HG02588 (cell line): ENCODE measurements at regions not wholly inside any gene's neighbourhood (a gene's known extent, or its start where the extent isn't known, plus 50 kb on each side); places are given as distances from the start of the nearest gene placed in this dataset.
A peak's percentile ranks its signal among the peaks of the same experiment; 100 is the strongest.
"Not testable (repeated sequence)": the region's sequence is repeated elsewhere in the genome, so short reads cannot be mapped to it uniquely, and the experiment has no call there.

ENCODE experiments used
- ATAC-seq: cut with Tn5 transposase; IDR thresholded peaks from one replicate; pipeline ENCODE4 v1.9.1; 2021; ENCODE audit warnings: mild to moderate bottlenecking, moderate library complexity; ENCODE audit not compliant: unreplicated experiment

DNA sequence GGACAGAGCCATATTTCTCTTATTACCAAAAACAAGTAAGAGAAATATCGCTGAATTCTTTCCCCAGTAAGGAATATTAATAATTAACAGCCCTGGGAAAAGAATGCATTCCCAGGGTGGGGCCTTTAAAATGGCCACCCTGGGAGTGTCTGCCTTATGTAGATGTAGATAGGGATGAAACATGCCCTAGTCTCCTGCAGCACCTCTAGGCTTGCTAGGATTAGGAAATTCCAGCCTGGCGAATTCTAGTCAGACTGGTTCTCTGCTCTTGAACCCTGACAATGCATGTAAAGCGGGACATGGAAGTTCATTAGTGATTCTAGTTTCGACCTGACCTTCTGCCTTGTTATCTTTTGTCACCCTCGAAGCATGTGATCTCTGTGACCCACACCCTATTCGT lies 405.2 kb upstream of the MAP2 start:
- ATAC-seq = not testable (repeated sequence)

- no peak for ATAC-seq
These were observed 394.6 kb upstream of the MAP2 start for GRCh38 chr2:209029249-209029648.

DNA sequence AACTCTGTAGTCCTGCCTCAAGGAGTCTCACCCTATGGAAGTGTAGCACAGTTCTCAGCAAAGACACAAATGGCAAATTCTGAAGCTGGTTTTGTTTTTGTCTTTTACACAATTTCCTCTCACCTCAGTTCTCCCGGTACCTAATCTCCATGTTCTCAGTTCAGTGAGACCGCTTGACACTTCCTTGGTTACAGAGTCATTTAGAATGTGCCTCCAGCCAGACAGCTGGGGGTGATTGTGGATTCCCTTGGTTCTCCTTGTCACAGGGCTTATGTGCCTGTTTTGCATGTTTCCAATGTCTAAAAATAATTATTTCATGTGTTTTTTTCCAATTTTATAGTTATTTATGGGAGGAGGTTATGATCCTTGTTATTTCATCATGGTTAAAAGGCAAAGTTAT lies 379.5 kb upstream of the MAP2 start:
- ATAC-seq = no peak

DNA sequence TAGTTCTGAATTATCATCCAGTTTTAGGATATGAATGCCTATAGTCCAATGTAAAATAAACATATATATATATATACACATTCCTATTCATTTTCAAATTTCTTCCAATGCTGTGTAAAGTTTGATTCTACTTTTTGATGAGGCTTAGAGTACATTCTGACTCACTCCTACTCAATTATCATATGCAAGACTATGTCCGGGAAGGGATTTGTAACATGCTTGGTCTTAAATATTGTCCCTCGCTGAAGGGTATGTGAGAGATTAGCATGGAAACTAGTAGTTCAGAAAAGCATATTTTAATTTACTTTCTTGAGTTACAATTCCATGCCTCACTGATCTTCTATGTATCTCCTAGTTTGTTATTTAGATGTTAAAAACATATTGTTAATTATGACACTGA lies 377.7 kb upstream of the MAP2 start:
- ATAC-seq = no peak

GRCh38 chr2:209049608-209050007 lies 374.2 kb upstream of the MAP2 start:
- no peak for ATAC-seq

DNA sequence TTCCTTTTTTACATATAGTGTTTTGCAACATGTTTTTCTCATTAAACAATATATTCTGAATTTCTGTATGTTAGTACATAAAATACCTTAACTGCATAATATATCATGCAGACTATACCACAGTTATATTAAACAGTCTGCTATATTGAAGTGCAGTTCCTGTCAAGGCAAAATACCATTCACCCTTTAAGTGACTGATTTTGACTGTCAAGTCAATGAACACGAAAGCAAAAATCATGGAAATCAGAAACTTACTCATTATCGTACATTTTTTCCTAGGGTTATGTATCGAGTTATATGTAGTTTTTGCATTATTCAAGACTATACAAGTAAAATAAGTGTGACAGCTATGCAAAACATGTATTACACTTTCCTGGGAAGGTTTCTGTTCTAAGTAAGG lies 361.6 kb upstream of the MAP2 start:
- ATAC-seq = no peak

- ATAC-seq = no peak
These were observed 353.6 kb upstream of the MAP2 start for GRCh38 chr2:209070262-209070661.

GRCh38 chr2:209073151-209073550 lies 350.7 kb upstream of the MAP2 start:
- ATAC-seq = no peak

DNA sequence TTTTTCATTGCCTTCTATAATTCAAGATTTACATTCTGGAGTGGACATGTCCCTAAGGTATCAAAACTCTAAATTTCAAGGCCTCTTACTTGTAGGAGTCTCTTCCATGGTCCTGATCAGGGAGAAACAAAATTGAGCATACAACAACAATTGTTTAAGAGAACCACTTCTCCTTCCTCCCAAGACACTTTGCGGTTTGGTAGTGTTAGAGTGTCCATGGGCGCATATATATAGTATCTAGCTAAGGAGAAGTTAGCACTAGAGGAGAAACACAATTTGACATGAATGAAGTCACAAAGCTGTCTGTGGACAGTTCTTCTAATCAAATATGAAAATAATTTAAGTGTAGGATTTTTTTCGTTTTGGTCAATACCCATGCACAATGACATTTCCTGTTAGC lies 349.1 kb upstream of the MAP2 start:
- no peak for ATAC-seq

DNA sequence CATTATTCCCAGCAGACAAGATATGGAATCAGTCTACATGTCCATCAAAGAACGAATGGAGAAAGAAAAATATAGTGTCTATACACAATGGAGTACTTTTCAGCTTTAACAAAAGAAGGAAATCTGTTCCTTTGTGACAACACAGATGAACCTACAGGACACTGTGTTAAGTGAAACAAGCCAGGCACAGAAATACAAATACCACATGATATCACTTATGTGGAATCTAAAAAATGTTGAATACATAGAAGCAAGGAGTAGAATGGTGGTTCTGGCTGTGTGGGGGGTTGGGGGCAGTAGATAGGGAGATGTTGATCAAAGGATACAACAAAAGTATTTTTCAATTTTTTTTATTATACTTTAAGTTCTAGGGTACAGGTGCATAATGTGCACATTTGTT lies 347.7 kb upstream of the MAP2 start:
- ATAC-seq = no peak

GRCh38 chr2:209086761-209087160 lies 337.1 kb upstream of the MAP2 start:
- no peak for ATAC-seq

GRCh38 chr2:209091056-209091455 lies 332.8 kb upstream of the MAP2 start:
- no peak for ATAC-seq

- ATAC-seq = no peak
These were observed 329.6 kb upstream of the MAP2 start for GRCh38 chr2:209094221-209094620.

DNA sequence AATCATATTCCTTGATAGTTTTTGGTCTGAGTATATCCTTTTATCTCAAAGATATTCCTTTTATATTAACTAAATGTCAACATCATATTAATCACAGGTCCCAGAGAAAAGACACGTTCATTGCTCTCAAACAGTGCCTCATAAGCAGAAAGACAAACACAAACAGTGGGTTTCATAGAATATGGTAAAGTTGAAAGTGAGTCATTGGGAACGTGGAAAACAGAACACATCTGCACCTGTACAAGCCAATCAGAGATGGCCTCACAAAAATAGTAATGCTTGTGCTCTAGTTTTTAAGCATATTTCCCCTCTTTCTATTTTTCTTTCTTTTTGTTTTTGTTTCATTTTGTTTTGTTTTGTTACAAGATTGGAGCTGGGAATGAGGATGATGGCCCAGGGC lies 328.4 kb upstream of the MAP2 start:
- no peak for ATAC-seq

DNA sequence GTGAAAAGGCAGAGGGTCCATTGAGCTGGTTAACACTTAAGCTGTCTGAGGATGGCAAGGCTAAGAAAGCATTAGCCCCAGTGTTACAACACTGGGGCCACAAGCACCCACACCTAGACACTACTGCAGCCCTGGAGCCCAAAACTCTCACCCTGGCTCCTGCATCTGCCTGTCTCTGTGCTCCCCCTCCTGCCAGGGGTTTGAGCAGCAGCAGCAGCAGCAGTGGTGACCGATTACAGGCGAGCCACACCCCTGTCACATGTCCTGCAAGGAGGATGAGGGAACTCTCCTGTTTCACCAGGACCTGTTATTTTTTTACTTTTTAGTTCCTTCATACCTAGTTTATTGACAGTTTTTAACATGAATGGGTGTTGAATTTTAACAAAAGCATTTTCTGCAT lies 326.7 kb upstream of the MAP2 start:
- no peak for ATAC-seq

DNA sequence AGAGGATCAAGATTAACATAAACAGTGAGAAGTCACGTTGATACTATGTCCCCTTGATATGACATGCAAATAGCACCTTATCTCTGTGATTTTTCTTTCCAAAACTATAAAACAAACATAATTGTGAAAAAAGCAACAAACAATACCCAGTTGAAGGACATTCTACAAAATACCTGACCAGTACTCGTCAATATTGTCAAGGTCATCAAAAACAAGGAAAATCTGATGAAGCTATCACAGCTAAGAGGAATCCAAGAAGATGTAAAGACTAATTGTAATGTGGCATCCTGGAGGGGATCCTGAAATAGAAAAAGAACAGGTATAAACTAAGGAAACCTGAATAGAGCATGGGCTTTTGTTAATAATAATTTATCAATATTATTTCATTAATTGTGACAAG lies 321.5 kb upstream of the MAP2 start:
- no peak for ATAC-seq

- ATAC-seq = no peak
These were observed 310.8 kb upstream of the MAP2 start for GRCh38 chr2:209113026-209113425.

- ATAC-seq = no peak
These were observed 309.1 kb upstream of the MAP2 start for GRCh38 chr2:209114588-209115240.

DNA sequence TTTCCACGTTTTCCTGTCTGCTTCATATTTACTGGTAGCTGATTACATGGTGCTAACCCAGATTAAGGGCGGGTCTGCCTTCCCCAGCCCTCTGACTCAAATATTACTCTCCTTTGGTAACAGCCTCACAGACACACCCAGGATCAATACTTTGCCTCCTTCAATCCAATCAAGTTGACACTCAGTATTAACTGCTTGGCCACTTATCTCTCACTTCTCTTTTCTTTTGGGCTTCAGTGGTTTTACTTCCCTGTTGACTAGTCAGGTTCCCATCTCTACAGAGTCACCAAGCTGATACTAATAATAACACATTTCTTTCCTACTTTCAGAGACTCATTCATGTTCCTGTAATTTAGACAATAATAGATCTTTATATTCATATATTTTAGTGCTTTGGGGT lies 302.2 kb upstream of the MAP2 start:
- peak; percentile 94 for ATAC-seq

- ATAC-seq = no peak
These were observed 298.6 kb upstream of the MAP2 start for GRCh38 chr2:209125291-209125690.

GRCh38 chr2:209138079-209138478 lies 285.8 kb upstream of the MAP2 start:
- no peak for ATAC-seq

DNA sequence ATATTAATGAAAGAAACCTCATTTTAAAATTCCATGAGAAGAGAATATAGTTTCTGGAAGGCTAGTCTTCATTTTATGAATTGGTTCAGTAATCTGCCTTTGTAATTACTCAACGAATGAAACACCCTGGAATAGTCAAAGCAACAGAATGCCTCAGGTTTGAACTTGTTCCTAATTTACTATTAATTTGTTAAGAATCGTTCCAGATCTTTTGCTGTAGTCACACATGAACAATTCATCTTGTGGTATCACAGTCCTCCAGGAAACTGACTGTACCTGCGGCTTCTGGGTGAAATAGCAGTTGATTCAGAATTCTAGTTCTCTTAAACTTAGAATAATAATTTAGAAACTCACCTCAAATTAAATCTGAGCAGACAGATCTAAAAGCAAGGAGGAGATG lies 282.7 kb upstream of the MAP2 start:
- no peak for ATAC-seq

DNA sequence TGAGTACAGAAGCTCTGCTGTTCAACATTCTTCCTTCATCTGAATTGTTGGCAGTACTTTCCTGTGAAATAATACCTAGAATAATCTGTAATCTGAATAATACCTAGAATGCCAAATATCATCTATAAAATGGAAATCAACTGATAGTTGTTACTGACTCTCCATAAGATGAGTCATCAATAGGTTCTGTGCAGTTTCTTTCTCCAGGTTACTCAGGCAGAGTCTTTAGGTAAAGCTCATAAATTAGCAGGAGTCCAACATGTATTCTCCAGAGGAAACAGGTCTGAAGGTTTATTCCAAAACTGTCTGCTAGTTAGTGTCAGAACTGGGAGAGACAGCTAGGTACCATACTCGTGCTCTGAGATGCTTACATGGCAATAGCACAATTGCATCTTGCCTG lies 282.0 kb upstream of the MAP2 start:
- ATAC-seq = no peak
